GM12874 (cell line): ENCODE measurements at regions not wholly inside any gene's neighbourhood (a gene's known extent, or its start where the extent isn't known, plus 50 kb on each side); places are given as distances from the start of the nearest gene placed in this dataset.

Experiments used
- TF ChIP-seq, protein P1 (sequence below): IDR thresholded peaks from 2 replicates; pipeline ENCODE4 v1.5.1; 2011; ENCODE audit warnings: low read depth, mild to moderate bottlenecking, control low read depth, low read length, moderate library complexity; ENCODE audit not compliant: insufficient read depth

DNA sequence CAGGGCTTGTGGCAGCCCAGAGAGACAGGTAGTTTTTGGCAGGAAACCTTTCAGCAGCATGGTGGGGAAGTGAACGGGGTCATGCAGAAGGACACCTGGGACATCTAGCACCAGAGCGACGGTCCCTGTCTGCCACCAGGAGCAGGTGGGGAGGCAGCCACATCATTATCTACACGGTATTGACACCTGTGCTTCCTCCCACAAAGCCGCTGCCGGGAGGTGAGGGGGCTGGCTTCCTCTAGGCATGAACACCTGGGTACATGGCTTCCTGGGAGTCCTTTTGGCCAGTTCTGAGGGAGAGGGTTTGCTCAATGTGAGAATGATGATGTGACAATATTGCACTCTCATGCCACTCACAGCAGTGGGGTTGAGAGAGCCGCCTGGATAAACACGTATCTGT lies 275.2 kb downstream of the ACTR3B start:
- TF ChIP-seq, protein P1, sequence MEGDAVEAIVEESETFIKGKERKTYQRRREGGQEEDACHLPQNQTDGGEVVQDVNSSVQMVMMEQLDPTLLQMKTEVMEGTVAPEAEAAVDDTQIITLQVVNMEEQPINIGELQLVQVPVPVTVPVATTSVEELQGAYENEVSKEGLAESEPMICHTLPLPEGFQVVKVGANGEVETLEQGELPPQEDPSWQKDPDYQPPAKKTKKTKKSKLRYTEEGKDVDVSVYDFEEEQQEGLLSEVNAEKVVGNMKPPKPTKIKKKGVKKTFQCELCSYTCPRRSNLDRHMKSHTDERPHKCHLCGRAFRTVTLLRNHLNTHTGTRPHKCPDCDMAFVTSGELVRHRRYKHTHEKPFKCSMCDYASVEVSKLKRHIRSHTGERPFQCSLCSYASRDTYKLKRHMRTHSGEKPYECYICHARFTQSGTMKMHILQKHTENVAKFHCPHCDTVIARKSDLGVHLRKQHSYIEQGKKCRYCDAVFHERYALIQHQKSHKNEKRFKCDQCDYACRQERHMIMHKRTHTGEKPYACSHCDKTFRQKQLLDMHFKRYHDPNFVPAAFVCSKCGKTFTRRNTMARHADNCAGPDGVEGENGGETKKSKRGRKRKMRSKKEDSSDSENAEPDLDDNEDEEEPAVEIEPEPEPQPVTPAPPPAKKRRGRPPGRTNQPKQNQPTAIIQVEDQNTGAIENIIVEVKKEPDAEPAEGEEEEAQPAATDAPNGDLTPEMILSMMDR = no peak

DNA sequence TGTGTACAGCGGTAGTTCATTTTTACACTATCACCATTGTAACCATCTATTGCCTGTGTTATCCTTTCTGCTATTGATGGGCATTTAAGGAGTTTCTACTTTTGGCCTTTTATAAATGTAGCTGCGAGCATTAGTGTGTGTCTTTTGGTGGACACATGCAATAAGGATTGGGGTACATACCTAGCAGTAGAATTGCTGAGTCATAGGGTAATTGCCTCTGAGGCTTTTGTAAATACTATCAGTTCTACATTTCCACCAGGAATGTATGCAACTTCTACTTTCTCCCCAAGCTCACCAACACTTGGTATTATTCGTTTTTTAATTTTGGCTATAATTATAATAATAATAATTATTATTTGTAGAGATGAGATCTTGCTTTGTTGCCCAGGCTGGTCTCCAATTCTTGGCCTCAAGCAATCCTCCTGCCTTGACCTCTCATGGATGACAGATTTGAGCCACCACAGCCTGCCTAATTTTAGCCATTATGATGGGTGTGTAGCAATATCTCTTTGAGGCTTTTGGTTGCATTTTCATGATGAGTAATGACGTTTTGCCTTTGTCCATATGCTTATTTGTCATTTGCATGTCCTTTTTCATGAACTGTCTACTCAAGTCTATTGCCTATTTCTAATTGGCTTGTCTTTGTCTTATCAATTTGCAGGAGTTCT lies 277.0 kb downstream of the ACTR3B start:
- TF ChIP-seq, protein P1 = no peak

DNA sequence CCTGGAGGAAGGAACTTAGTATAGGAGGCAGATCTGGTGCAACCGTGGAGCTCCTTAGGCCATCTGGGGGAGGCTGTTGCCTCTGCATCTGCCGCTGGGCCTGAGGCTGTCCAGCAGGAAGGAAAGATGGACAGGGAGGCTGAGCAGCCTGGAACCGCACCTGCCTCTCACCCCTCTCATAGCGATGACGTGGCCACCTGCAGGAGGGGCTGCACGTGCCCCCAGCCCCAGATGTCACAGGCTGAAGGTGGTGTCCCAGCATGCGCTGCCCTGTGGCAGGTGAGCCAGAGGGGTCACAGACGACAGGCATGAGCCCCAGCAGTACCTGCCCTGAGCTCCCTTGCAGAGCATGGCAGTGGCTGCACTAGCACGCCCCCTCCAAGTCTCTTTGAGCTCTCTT lies 283.9 kb downstream of the ACTR3B start:
- TF ChIP-seq, protein P1 = no peak

DNA sequence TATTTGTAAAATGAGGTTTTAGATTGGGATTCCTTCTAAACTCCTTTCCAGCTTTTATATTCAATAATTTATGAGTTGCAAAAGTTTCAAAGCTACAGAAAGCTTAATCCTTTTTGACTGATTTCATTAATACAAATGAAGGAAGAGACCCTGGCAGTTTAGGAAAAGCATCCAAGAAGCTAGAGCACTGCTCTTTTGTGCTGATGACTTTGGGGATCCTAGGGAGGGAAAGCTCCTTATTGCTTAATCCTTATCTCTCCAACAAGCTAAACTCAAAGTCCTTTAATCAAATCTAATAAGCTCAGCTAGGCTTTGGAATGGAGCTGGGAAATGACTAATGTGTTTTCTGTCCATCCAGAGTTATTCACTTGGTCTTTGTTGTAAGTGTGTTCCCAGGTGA lies 285.4 kb downstream of the ACTR3B start:
- TF ChIP-seq, protein P1 = no peak

DNA sequence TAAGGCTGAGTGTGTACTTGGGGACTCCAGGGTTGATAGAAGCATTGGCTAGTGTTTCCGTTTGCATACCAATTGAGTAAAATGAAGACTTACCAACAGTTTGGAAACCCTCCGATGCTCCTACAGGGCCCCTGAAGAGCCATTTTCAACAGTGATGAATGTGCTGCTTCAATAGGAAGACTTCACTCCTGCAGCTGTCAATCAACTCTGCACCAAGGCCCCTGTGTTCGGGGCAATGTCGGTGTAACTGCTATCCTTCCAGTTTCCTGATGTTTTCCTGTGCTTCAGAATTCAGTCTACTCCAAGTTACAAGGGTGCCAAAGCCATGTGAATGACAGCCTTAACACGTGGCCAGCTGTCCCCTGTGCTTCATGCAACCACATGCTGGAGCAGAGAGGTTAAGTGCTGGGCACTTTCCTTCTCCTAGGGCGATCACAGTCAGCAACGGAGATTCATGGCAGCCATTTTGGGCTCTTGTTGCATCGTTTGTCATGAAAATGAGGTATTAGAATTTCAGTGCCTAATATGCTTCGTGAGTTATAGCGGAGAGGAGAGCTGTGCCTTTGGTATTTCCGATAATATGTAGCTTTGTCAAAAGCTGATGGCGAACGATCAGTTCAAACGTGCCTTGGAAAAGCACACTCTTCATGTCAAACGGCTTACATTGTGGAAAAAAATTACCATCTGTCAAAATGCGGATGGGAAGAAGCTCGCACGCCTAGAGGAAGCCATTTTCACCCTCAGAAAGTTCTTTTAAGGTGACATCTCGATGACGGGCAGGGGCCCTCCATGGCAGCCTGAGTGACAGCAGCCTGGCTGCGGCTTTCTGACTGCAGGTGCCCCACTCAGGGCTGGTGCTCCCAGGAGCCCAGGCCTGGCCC lies 287.8 kb downstream of the ACTR3B start:
- TF ChIP-seq, protein P1 = no peak

DNA sequence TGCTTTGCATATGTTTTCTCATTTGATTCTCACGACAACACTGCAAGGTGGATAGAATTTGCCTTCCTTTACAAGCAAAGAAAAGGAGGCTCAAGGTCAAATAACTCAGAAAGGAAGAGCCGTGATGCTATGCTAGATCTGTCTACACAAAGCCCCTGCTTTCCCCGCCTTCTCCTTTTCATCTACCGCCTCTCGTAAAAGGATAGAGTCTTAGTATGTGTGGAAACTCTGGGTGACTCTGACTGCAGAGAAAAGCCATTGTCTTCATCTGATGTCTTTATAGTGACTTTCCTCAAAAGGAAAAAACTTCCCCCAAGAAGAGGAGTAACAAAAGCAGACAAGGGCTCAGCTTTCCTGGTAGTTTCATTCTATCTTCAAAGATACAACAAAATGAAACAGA lies 292.7 kb downstream of the ACTR3B start:
- TF ChIP-seq, protein P1 = no peak

DNA sequence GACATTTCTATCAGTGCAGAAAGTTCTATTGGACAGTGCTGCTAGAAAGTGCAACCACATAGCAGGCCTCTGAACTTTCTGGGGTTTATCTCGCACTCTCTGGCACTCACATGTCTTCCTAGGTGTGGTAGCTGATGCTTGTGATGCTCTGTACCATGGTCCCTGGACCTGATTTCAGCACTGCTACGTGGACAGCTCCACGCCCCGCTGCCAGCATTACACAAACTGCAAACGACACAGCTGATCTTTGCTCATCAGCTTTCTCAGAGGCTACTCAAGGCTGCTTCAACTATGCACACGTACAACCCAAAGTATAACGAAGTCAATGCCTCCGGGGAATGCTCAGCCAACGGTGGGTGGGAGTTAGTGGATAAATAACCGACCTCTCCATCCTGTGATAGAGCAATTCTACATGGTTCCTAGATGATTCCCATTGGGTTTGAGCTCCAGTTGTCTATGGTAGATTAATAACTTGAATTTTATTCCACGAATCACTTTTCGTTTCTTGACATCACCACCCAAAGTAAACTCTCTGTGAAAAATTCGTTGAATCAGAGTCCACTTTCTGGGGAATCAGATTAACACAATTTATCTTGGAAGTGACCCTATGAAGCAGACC lies 302.5 kb downstream of the ACTR3B start:
- TF ChIP-seq, protein P1 = no peak
